OCI-LY1 (cell line): ENCODE measurements at regions not wholly inside any gene's neighbourhood (a gene's known extent, or its start where the extent isn't known, plus 50 kb on each side); places are given as distances from the start of the nearest gene placed in this dataset.

ENCODE experiments used
- H2AFZ ChIP-seq: fragments of 200-600 bp; sonication (generic), shearing (Covaris generic); 2 replicates; pipeline ENCODE4 v1.6.0; 2014; ENCODE audit warnings: antibody characterized with exemption, mild to moderate bottlenecking, low read length
- H3F3A ChIP-seq: fragments of 200-600 bp; sonication (generic), shearing (Covaris generic); 2 replicates; pipeline ENCODE4 v1.6.0; 2014; ENCODE audit warnings: mild to moderate bottlenecking, antibody characterized with exemption, low read length, moderate library complexity; ENCODE audit not compliant: insufficient read depth
- H3K27ac ChIP-seq: fragments of 200-600 bp; sonication (generic); 2 replicates; pipeline ENCODE4 v1.5.1; 2014; ENCODE audit warnings: low read length, mixed run types, mild to moderate bottlenecking, low read depth; ENCODE audit not compliant: poor library complexity, severe bottlenecking
- H3K27me3 ChIP-seq: fragments of 200-600 bp; sonication (generic); 2 replicates; pipeline ENCODE4 v1.6.0; 2014; ENCODE audit warnings: antibody characterized with exemption, mild to moderate bottlenecking, low read length, moderate library complexity; ENCODE audit not compliant: insufficient read depth
- H3K36me3 ChIP-seq: fragments of 200-600 bp; sonication (generic); 2 replicates; pipeline ENCODE4 v1.6.1; 2014; ENCODE audit warnings: mild to moderate bottlenecking, antibody characterized with exemption, low read length, moderate library complexity, mixed read lengths; ENCODE audit not compliant: insufficient read depth
- H3K4me1 ChIP-seq: fragments of 200-600 bp; sonication (generic); 2 replicates; pipeline ENCODE4 v1.5.1; 2014; ENCODE audit warnings: mild to moderate bottlenecking, low read length, moderate library complexity; ENCODE audit not compliant: insufficient read depth, severe bottlenecking
- H3K4me2 ChIP-seq: fragments of 200-600 bp; sonication (generic), shearing (Covaris generic); 2 replicates; pipeline ENCODE4 v1.6.1; 2014; ENCODE audit warnings: low read length
- H3K4me3 ChIP-seq: fragments of 200-600 bp; sonication (generic); 2 replicates; pipeline ENCODE4 v1.5.1; 2014; ENCODE audit warnings: low read length, low read depth, mild to moderate bottlenecking, mixed read lengths; ENCODE audit not compliant: poor library complexity, severe bottlenecking
- H3K79me2 ChIP-seq: fragments of 200-600 bp; shearing (Covaris generic); 2 replicates; pipeline ENCODE4 v1.6.1; 2016; ENCODE audit warnings: mixed run types, low read length, mixed read lengths; ENCODE audit not compliant: insufficient read depth
- H3K9ac ChIP-seq: fragments of 200-600 bp; sonication (generic), shearing (Covaris generic); 2 replicates; pipeline ENCODE4 v1.6.1; 2014; ENCODE audit warnings: mild to moderate bottlenecking, low read length, mixed read lengths
- H3K9me2 ChIP-seq: fragments of 200-600 bp; sonication (generic), shearing (Covaris generic); 2 replicates; pipeline ENCODE4 v1.6.1; 2014; ENCODE audit warnings: low read depth, mild to moderate bottlenecking, low read length, mixed read lengths
- H3K9me3 ChIP-seq: fragments of 200-600 bp; shearing (Covaris generic); 2 replicates; pipeline ENCODE4 v1.6.1; 2014; ENCODE audit warnings: low read length, mixed read lengths
- H4K20me1 ChIP-seq: fragments of 200-600 bp; sonication (generic), shearing (Covaris generic); 2 replicates; pipeline ENCODE4 v1.6.0; 2016; ENCODE audit warnings: mild to moderate bottlenecking, low read length; ENCODE audit not compliant: insufficient read depth
- EZH2 ChIP-seq: fragments of 200-600 bp; sonication (generic), shearing (Covaris generic); IDR thresholded peaks from 2 replicates; pipeline ENCODE4 v1.8.0; 2017; ENCODE audit warnings: borderline replicate concordance, mixed run types, mild to moderate bottlenecking, antibody characterized with exemption, low read length, moderate library complexity, mixed read lengths
- TF ChIP-seq, protein P1 (sequence below): fragments of 200-600 bp; sonication (generic), shearing (Covaris generic); IDR thresholded peaks from 2 replicates; pipeline ENCODE4 v1.5.1; 2017; ENCODE audit warnings: mild to moderate bottlenecking, antibody characterized with exemption, low read length, moderate library complexity, mixed read lengths

DNA sequence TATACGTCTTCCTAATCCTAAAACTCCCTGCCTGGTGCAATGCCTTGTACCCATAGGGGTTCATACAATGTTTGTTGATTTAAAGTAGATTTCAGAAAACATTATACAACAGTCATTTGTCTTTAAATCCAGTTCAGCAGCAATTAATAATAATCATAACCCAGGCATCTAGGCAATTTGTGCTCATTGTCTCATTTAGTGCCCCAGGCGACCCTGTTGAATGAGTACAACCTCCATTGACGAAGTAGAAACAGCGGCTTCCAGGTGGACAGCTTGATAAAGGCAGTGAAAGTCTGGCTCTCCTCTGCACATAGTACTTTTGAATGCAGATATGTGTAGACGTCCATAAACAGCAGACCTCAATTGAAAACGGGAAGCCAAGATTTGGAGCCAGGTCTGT, 82.9 kb upstream of the CPM start:
- TF ChIP-seq EZH2 = no peak
- TF ChIP-seq, protein P1, sequence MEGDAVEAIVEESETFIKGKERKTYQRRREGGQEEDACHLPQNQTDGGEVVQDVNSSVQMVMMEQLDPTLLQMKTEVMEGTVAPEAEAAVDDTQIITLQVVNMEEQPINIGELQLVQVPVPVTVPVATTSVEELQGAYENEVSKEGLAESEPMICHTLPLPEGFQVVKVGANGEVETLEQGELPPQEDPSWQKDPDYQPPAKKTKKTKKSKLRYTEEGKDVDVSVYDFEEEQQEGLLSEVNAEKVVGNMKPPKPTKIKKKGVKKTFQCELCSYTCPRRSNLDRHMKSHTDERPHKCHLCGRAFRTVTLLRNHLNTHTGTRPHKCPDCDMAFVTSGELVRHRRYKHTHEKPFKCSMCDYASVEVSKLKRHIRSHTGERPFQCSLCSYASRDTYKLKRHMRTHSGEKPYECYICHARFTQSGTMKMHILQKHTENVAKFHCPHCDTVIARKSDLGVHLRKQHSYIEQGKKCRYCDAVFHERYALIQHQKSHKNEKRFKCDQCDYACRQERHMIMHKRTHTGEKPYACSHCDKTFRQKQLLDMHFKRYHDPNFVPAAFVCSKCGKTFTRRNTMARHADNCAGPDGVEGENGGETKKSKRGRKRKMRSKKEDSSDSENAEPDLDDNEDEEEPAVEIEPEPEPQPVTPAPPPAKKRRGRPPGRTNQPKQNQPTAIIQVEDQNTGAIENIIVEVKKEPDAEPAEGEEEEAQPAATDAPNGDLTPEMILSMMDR = no peak
- Histone ChIP-seq H3K27ac (no peak overlapping the region), H4K20me1 (no peaks in the 10 kb centered on the region), H3K36me3 (no peaks in the 10 kb centered on the region), H3K9me2 (no peaks in the 10 kb centered on the region), H3K4me3 (no peak overlapping the region), H3K4me2 (no peak overlapping the region), H2AFZ (no peak overlapping the region), H3K4me1 (no peaks in the 10 kb centered on the region), H3K9me3 (no peaks in the 10 kb centered on the region), H3K9ac (no peak overlapping the region), H3K27me3 (no peaks in the 10 kb centered on the region), H3K79me2 (no peaks in the 10 kb centered on the region), H3F3A (no peaks in the 10 kb centered on the region)

DNA sequence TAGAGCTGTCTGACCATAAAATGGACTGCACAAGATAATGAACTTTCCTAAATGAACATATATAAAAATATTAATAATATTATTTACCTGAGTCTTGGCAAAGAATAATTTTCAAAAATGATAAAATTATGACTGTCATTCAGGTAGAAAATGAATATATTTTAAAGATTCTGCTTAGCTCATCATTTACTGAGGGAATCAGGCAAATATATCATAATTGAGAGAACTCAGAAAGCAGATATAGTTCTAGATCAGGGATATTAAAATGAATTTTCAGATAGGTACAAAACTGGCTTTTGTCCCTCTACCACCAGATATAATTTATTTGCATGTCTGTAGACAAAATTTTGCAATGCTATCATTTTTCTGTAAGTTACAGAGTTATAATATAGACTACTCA, 86.1 kb upstream of the CPM start:
- Histone ChIP-seq H4K20me1 (no peaks in the 10 kb centered on the region), H3K9me2 (no peaks in the 10 kb centered on the region), H3K4me1 (no peaks in the 10 kb centered on the region), H2AFZ (no peak overlapping the region), H3K4me3 (no peak overlapping the region), H3K79me2 (no peaks in the 10 kb centered on the region), H3K27me3 (no peaks in the 10 kb centered on the region), H3K9ac (no peak overlapping the region), H3K36me3 (no peaks in the 10 kb centered on the region), H3F3A (no peaks in the 10 kb centered on the region), H3K4me2 (no peak overlapping the region), H3K27ac (no peak overlapping the region), H3K9me3 (no peaks in the 10 kb centered on the region)
- no peak for TF ChIP-seq EZH2
- TF ChIP-seq, protein P1 = no peak

DNA sequence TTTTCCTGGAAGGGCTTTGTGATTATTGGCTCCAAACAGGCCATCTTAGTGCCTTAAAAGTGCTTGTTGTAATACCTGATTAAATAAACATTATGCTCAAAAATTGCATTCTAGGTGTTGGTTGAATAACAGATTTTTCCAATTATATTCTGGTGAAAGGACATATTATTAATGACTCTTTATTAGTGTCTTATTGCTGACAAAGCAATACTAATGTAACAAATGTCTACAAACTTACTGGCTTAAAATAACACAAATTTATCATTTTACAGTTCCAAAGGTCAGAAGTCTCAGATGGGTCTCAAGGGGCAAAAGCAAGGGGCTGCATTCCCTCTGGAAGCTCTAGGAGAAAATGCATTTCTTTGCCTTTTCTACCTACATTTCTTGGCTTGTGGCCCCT, 86.9 kb upstream of the CPM start:
- Histone ChIP-seq H3K9me3 (no peaks in the 10 kb centered on the region), H3K79me2 (no peaks in the 10 kb centered on the region), H3K9me2 (no peaks in the 10 kb centered on the region), H2AFZ (no peak overlapping the region), H3K27ac (no peak overlapping the region), H3K4me1 (no peaks in the 10 kb centered on the region), H3K36me3 (no peaks in the 10 kb centered on the region), H3K4me3 (no peak overlapping the region), H4K20me1 (no peaks in the 10 kb centered on the region), H3F3A (no peaks in the 10 kb centered on the region), H3K9ac (no peak overlapping the region), H3K4me2 (no peak overlapping the region), H3K27me3 (no peaks in the 10 kb centered on the region)
- TF ChIP-seq EZH2 = no peak
- TF ChIP-seq, protein P1 = no peak
